LNCaP clone FGC (cell line): ENCODE measurements at regions not wholly inside any gene's neighbourhood (a gene's known extent, or its start where the extent isn't known, plus 50 kb on each side); places are given as distances from the start of the nearest gene placed in this dataset.

ENCODE experiments used
- DNase-seq: peaks from one replicate; pipeline ENCODE4 v3.0.0-alpha.2; 2011; ENCODE audit warnings: low read depth
- H3K4me3 ChIP-seq: 2 replicates; pipeline ENCODE4 v1.5.1; 2011; ENCODE audit warnings: mild to moderate bottlenecking, low read depth, low read length, control low read depth
- CTCF ChIP-seq: IDR thresholded peaks from 2 replicates; pipeline ENCODE4 v1.5.1; 2012; ENCODE audit warnings: mild to moderate bottlenecking; ENCODE audit not compliant: control insufficient read depth, insufficient read depth; ENCODE audit errors: extremely low read depth

GRCh38 chr14:36398463-36399291 is 78.2 kb upstream of the MBIP start:
- H3K4me3 ChIP-seq = no peak overlapping the region
- DNase-seq = no peak
- TF ChIP-seq CTCF = no peak

GRCh38 chr14:36397357-36397756 is 76.9 kb upstream of the MBIP start:
- no peak for DNase-seq
- no peak for TF ChIP-seq CTCF
- H3K4me3 ChIP-seq = no peak overlapping the region

- DNase-seq = no peak
- TF ChIP-seq CTCF = no peak
- H3K4me3 ChIP-seq = no peak overlapping the region
Measured at GRCh38 chr14:36396798-36397197, 76.4 kb upstream of the MBIP start.

- no peak overlapping the region for H3K4me3 ChIP-seq
- no peak for TF ChIP-seq CTCF
- DNase-seq = no peak
Measured at GRCh38 chr14:36394593-36394992, 74.2 kb upstream of the MBIP start.

GRCh38 chr14:36390718-36391117 is 70.3 kb upstream of the MBIP start:
- no peak for DNase-seq
- TF ChIP-seq CTCF = no peak
- no peak overlapping the region for H3K4me3 ChIP-seq

GRCh38 chr14:36383767-36384431 is 63.5 kb upstream of the MBIP start:
- TF ChIP-seq CTCF = no peak

More at GRCh38 chr14:36383767-36384431, 63.5 kb upstream of the MBIP start:
- no peak overlapping the region for H3K4me3 ChIP-seq
- no peak for DNase-seq
